HG02981 (cell line): ENCODE measurements at regions not wholly inside any gene's neighbourhood (a gene's known extent, or its start where the extent isn't known, plus 50 kb on each side); places are given as distances from the start of the nearest gene placed in this dataset.

Source experiments
- ATAC-seq: cut with Tn5 transposase; IDR thresholded peaks from one replicate; pipeline ENCODE4 v1.9.1; 2021; ENCODE audit warnings: mild to moderate bottlenecking, moderate library complexity; ENCODE audit not compliant: unreplicated experiment

- no peak for ATAC-seq
These were observed 98.2 kb downstream of the RAB11FIP2 start for GRCh38 chr10:117948493-117948892.

GRCh38 chr10:117950408-117950807 lies 96.3 kb downstream of the RAB11FIP2 start:
- no peak for ATAC-seq
